H9 (cell line): ENCODE measurements at regions not wholly inside any gene's neighbourhood (a gene's known extent, or its start where the extent isn't known, plus 50 kb on each side); places are given as distances from the start of the nearest gene placed in this dataset.

Source experiments
- DNase-seq: peaks from one replicate; pipeline ENCODE4 v3.0.0-alpha.2; 2017
- H2AFZ ChIP-seq: one replicate; pipeline ENCODE4 v1.6.1; 2013; ENCODE audit warnings: mild to moderate bottlenecking, low read length, control low read depth, moderate library complexity
- H2AK5ac ChIP-seq: 2 replicates; pipeline ENCODE4 v1.6.1; 2013; ENCODE audit warnings: low read length, control low read depth, mixed read lengths; ENCODE audit not compliant: insufficient read length
- H2BK120ac ChIP-seq: one replicate; pipeline ENCODE4 v1.6.1; 2013; ENCODE audit warnings: low read depth, mild to moderate bottlenecking, low read length, control low read depth, inconsistent platforms; ENCODE audit not compliant: poor library complexity, severe bottlenecking
- H2BK12ac ChIP-seq: 2 replicates; pipeline ENCODE4 v1.6.1; 2013; ENCODE audit warnings: low read length, control low read depth, mixed read lengths, low read depth; ENCODE audit not compliant: insufficient read length
- H2BK15ac ChIP-seq: 2 replicates; pipeline ENCODE4 v1.6.1; 2013; ENCODE audit warnings: low read depth, low read length, control low read depth
- H2BK20ac ChIP-seq: one replicate; pipeline ENCODE4 v1.6.1; 2013; ENCODE audit warnings: low read depth, mild to moderate bottlenecking, low read length, control low read depth, inconsistent platforms; ENCODE audit not compliant: poor library complexity, severe bottlenecking
- H2BK5ac ChIP-seq: 2 replicates; pipeline ENCODE4 v1.6.1; 2013; ENCODE audit warnings: low read length, control low read depth, mixed read lengths; ENCODE audit not compliant: insufficient read length
- H3K14ac ChIP-seq: 2 replicates; pipeline ENCODE4 v1.6.1; 2013; ENCODE audit warnings: low read length, control low read depth; ENCODE audit not compliant: insufficient read depth
- H3K18ac ChIP-seq: 2 replicates; pipeline ENCODE4 v1.6.1; 2013; ENCODE audit warnings: low read depth, mild to moderate bottlenecking, mixed read lengths, low read length, control low read depth; ENCODE audit not compliant: insufficient read length
- H3K23ac ChIP-seq: 2 replicates; pipeline ENCODE4 v1.6.1; 2013; ENCODE audit warnings: low read length, control low read depth, mixed read lengths, low read depth; ENCODE audit not compliant: insufficient read length
- H3K23me2 ChIP-seq: 2 replicates; pipeline ENCODE4 v1.6.1; 2013; ENCODE audit warnings: low read depth, mild to moderate bottlenecking, mixed read lengths, low read length, control low read depth; ENCODE audit not compliant: insufficient read length, poor library complexity, severe bottlenecking
- H3K27ac ChIP-seq: 2 replicates; pipeline ENCODE4 v1.5.1; 2013; ENCODE audit warnings: low read length, control low read depth, mixed read lengths, low read depth; ENCODE audit not compliant: insufficient read length
- H3K27me3 ChIP-seq: 2 replicates; pipeline ENCODE4 v1.6.1; 2013; ENCODE audit warnings: low read length, control low read depth, inconsistent platforms; ENCODE audit not compliant: insufficient read depth
- H3K4ac ChIP-seq: 2 replicates; pipeline ENCODE4 v1.6.1; 2013; ENCODE audit warnings: low read depth, mild to moderate bottlenecking, control low read depth, inconsistent platforms, low read length, moderate library complexity
- H3K4me1 ChIP-seq: 2 replicates; pipeline ENCODE4 v1.6.1; 2013; ENCODE audit warnings: low read length, control low read depth, inconsistent platforms; ENCODE audit not compliant: insufficient read depth
- H3K4me2 ChIP-seq: 2 replicates; pipeline ENCODE4 v1.6.1; 2013; ENCODE audit warnings: low read length, control low read depth, mixed read lengths; ENCODE audit not compliant: insufficient read length, insufficient read depth
- H3K56ac ChIP-seq: 2 replicates; pipeline ENCODE4 v1.6.1; 2013; ENCODE audit warnings: low read depth, mild to moderate bottlenecking, mixed read lengths, low read length, control low read depth; ENCODE audit not compliant: insufficient read length
- H3K79me1 ChIP-seq: 2 replicates; pipeline ENCODE4 v1.6.1; 2013; ENCODE audit warnings: low read depth, mild to moderate bottlenecking, moderate library complexity, low read length, control low read depth, inconsistent platforms; ENCODE audit not compliant: insufficient read depth, poor library complexity, severe bottlenecking
- H3K79me2 ChIP-seq: 2 replicates; pipeline ENCODE4 v1.6.1; 2013; ENCODE audit warnings: low read length, control low read depth, inconsistent platforms; ENCODE audit not compliant: insufficient read depth
- H3K9ac ChIP-seq: 2 replicates; pipeline ENCODE4 v1.6.1; 2013; ENCODE audit warnings: low read length, control low read depth, mixed read lengths; ENCODE audit not compliant: insufficient read length; ENCODE audit errors: extremely low read depth
- H3K9me3 ChIP-seq: one replicate; pipeline ENCODE4 v1.6.1; 2013; ENCODE audit warnings: low read depth, low read length, inconsistent platforms; ENCODE audit not compliant: control insufficient read depth
- H3T11ph ChIP-seq: one replicate; pipeline ENCODE4 v1.6.1; 2013; ENCODE audit warnings: mild to moderate bottlenecking, low read length, control low read depth, inconsistent platforms
- H4K20me1 ChIP-seq: one replicate; pipeline ENCODE4 v1.6.1; 2013; ENCODE audit not compliant: control insufficient read depth, insufficient read length, insufficient read depth
- H4K5ac ChIP-seq: 2 replicates; pipeline ENCODE4 v1.6.1; 2013; ENCODE audit warnings: low read depth, mild to moderate bottlenecking, mixed read lengths, low read length, control low read depth; ENCODE audit not compliant: insufficient read length
- H4K8ac ChIP-seq: replicated peaks from 2 replicates; pipeline ENCODE4 v1.6.1; 2013; ENCODE audit warnings: low read length, control low read depth, mixed read lengths, low read depth; ENCODE audit not compliant: insufficient read length
- H4K91ac ChIP-seq: 2 replicates; pipeline ENCODE4 v1.6.1; 2013; ENCODE audit warnings: low read depth, mild to moderate bottlenecking, moderate library complexity, mixed read lengths, low read length, control low read depth; ENCODE audit not compliant: insufficient read length
- H3K27ac Mint-ChIP-seq, 3 experiments: 2 replicates in 2 of 3; 3 replicates in 1 of 3; pipeline ENCODE4 v1.8.0; 2020 to 2021; ENCODE audit warnings: mixed read lengths in 3 of 3, mild to moderate bottlenecking in 1 of 3, moderate library complexity in 1 of 3
- H3K27me3 Mint-ChIP-seq: 2 replicates; pipeline ENCODE4 v1.8.0; 2021; ENCODE audit warnings: low read depth, mild to moderate bottlenecking, moderate library complexity, mixed read lengths
- H3K36me3 Mint-ChIP-seq, 3 experiments: 2 replicates in 2 of 3; 3 replicates in 1 of 3; pipeline ENCODE4 v1.8.0; 2020 to 2021; ENCODE audit warnings: low read depth in 3 of 3, mixed read lengths in 3 of 3; ENCODE audit not compliant: insufficient read depth in 1 of 3
- H3K4me1 Mint-ChIP-seq, 2 experiments: 2 replicates each; pipeline ENCODE4 v1.8.0; 2020; ENCODE audit warnings: mixed read lengths in 2 of 2
- H3K4me3 Mint-ChIP-seq, 2 experiments: 2 replicates in 1 of 2; 3 replicates in 1 of 2; pipeline ENCODE4 v1.8.0; 2020 to 2021; ENCODE audit warnings: mild to moderate bottlenecking in 2 of 2, mixed read lengths in 2 of 2, moderate library complexity in 1 of 2
- H3K9me3 Mint-ChIP-seq, 2 experiments: 2 replicates in 1 of 2; 3 replicates in 1 of 2; pipeline ENCODE4 v1.8.0; 2020; ENCODE audit warnings: mild to moderate bottlenecking in 2 of 2, mixed read lengths in 2 of 2, moderate library complexity in 1 of 2
- CTCF ChIP-seq: fragments of 200-600 bp; sonication (generic); conservative IDR thresholded peaks from 3 replicates; pipeline ENCODE4 v1.8.0; 2021; ENCODE audit warnings: antibody characterized with exemption, mild to moderate bottlenecking
- WGBS: extraction: QIAGEN DNeasy Blood & Tissue Kit; methylation state at CpG from one replicate; pipeline ENCODE4 v1.1.7; 2013; ENCODE audit warnings: missing lambda C conversion rate, low lambda C conversion rate, mixed read lengths; ENCODE audit not compliant: insufficient read length; ENCODE audit errors: extremely low coverage; 5-methylcytosine and 5-hydroxymethylcytosine counted together

- Mint-ChIP-seq H3K4me3 (no peak overlapping the region), H3K4me1 (peaks cover 20 to 22% of the 10 kb centered on the region in 2 experiments), H3K9me3 (no peaks in the 10 kb centered on the region), H3K27ac (peak overlapping the region in 1 of 3 experiments; percentile 85; a peak in 2 of 7 replicates), H3K36me3 (no peaks in the 10 kb centered on the region), H3K27me3 (no peaks in the 10 kb centered on the region)
- Histone ChIP-seq H2BK120ac (no peak overlapping the region), H2BK15ac (no peak overlapping the region), H2BK12ac (no peak overlapping the region), H3K27ac (no peak overlapping the region), H3T11ph (no peak overlapping the region), H2BK20ac (no peak overlapping the region), H2AK5ac (no peak overlapping the region), H3K23ac (no peak overlapping the region), H2BK5ac (no peak overlapping the region), H3K9me3 (no peaks in the 10 kb centered on the region), H3K79me1 (no peaks in the 10 kb centered on the region), H3K18ac (no peak overlapping the region), H3K4me2 (no peak overlapping the region), H4K91ac (no peak overlapping the region), H3K4me1 (0 out of 2 replicates have a peak, but pooled peaks cover 3% of the 10 kb centered on the region), H3K79me2 (no peaks in the 10 kb centered on the region), H4K5ac (no peak overlapping the region), H4K20me1 (no peaks in the 10 kb centered on the region), H3K23me2 (no peaks in the 10 kb centered on the region), H3K4ac (no peak overlapping the region), H3K56ac (no peak overlapping the region), H3K14ac (no peak overlapping the region), H4K8ac (no peak overlapping the region), H3K9ac (no peak overlapping the region), H2AFZ (no peak overlapping the region), H3K27me3 (no peaks in the 10 kb centered on the region)
- WGBS = no CpG with 5 or more reads among the region's 4 CpGs
- DNase-seq = no peak
- TF ChIP-seq CTCF = no peak
Observed at GRCh38 chr1:81467383-81467782, 333.4 kb upstream of the ADGRL2 start.
